GM12873 (cell line): ENCODE measurements at regions not wholly inside any gene's neighbourhood (a gene's known extent, or its start where the extent isn't known, plus 50 kb on each side); places are given as distances from the start of the nearest gene placed in this dataset.

Source experiments
- TF ChIP-seq, protein P1 (sequence below): IDR thresholded peaks from 2 replicates; pipeline ENCODE4 v1.5.1; 2012; ENCODE audit warnings: low read depth, mild to moderate bottlenecking, moderate library complexity, low read length, control low read depth; ENCODE audit not compliant: insufficient read depth; ENCODE audit errors: missing control alignments

DNA sequence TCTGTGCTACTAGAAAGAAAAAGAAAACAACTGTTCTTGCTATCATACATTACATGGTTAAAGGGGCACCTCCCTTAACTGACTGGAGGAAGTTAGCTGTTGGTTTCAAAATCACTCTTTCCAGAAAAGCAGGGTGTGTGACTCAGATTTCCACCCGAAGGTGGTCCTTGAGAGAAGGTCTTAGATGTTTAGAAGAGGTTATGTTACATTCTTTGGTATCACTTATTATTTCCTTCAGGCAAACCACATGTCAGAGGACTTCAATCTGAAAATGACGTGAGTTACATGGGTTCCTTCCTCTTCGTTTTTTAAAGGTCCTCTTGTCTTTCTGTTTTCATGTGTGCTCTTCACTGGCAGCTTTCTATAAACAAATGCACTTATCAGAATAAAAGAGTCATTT is 307.9 kb upstream of the CBLB start:
- TF ChIP-seq, protein P1, sequence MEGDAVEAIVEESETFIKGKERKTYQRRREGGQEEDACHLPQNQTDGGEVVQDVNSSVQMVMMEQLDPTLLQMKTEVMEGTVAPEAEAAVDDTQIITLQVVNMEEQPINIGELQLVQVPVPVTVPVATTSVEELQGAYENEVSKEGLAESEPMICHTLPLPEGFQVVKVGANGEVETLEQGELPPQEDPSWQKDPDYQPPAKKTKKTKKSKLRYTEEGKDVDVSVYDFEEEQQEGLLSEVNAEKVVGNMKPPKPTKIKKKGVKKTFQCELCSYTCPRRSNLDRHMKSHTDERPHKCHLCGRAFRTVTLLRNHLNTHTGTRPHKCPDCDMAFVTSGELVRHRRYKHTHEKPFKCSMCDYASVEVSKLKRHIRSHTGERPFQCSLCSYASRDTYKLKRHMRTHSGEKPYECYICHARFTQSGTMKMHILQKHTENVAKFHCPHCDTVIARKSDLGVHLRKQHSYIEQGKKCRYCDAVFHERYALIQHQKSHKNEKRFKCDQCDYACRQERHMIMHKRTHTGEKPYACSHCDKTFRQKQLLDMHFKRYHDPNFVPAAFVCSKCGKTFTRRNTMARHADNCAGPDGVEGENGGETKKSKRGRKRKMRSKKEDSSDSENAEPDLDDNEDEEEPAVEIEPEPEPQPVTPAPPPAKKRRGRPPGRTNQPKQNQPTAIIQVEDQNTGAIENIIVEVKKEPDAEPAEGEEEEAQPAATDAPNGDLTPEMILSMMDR, result no peak

DNA sequence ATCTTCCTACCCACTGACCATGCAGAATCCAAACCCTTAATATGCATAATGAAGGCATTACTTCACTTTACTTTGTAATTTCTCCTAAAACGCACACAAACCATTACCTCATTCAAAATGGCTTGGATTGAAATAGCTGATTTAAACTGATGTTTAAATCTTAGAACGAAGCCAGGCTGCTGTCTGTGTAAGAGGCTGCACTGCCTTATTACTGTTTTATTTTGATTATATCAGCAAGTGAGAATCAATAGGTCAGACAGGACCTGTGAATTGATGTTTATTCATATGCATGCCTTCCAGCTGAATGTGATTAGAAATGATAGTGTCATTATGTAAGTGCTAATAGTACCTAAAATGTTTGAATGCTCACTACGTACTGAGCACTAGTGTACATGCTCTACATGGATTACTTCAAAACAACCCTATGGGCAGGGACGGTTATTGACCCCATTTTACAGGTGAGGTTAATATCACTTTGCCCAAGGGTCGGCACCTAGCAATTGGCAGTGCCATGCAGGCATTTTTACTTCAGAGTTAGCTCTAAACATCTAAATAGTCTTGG is 314.2 kb upstream of the CBLB start:
- TF ChIP-seq, protein P1, result no peak

DNA sequence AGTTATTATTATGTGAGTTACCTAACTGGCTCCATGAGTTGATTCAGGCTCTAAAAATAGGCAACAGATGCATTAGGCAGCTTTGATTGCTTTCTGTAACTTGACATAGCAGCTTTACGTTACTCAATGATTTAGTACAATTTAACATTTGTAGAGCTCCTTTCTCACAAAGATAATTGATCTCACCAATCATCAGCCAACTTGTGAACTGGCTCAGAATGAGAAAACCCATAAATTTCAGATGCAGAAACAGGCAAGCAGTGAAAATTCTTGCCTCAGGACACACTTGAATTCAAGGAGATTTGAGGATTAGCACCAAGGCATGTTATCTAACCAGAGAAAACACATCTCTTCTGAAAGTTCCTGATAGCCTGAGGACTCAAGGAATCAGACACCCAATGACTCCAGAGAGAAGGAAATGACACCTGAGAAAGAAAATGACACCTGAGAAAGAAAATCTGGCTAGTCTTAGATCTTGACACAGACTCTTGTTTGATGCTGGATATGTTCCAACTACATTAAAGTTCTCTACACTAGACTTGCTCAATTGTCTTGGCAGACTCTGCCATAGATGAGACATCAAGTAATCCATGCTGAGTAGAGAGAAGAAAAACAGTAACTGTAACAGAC is 315.1 kb upstream of the CBLB start:
- TF ChIP-seq, protein P1, result no peak

DNA sequence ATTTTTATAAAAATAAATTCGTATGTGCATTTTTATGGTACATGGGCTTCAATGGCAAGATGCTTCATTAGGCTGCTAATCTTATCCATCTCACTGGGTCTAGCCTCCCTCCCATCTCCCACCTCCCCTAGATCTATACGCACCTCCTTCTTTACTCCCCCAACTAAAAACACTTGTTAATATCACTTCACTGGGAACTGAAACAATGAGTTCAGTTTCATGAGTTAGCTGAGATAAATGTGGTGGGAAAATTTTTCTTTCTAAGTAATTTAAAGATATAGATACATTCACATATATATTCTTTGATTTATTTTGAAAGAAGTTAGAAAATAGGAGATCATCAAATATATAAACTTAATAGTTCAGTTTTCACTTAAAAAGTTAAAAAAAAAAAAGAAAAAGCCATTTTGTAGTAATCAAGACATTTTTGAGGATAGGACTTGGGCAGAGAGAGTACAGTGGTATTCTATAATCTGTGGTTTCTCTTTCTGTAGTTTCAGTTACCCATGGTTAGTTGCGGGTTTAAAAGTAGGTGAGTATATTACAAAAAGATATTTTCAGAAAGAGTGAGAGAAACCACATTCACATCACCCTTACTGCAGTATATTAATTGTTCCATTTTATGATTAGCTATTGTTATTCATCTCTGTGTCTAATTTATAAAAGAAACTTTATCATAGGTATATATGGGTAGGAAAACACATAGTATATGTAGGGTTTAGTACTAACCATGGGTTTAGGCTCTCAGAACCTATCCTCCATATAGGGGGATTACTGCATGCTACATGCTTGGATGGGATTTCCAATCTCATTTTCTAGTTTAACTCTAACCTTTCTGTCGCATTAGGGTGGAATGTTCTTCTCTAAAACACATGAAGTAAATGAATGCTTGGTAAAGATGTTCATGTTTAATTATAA is 316.0 kb upstream of the CBLB start:
- TF ChIP-seq, protein P1, result no peak

DNA sequence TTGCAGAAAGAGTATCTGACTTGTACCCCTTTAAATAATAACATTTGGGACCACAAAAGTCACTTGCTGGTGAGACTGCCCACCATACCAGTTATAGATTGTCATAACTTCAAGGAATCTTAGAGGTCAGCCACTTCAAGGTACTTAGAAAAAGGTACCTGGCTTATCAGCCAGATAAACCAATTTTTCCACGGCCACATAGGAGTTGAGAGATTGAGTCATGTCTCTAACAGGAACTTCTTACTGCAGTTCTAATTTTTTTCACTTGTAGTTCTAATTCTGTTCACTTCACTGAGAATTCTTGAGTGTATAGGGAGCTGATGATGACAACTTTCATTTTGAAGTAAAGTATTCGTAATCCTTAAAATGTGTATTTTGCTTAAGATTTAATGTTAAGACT is 317.1 kb upstream of the CBLB start:
- TF ChIP-seq, protein P1, result no peak

DNA sequence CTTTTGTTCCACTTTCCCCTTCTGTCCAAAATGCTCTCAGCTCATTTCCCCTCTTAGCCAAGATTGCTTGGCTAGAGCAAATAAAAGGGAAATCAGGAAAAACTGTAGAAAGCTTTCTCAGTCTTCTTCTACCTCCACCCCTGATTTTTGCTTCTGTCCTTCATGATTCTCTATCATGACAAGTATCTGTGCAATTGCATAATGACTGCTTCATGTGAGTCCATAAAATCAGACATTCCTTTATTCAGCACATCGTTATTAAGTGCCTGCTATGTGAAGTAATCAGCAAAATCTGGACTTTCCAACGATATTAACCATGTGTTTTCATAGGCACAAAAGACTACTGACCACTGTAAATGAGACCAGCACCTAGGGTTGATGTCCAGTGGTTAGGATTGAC is 321.5 kb upstream of the CBLB start:
- TF ChIP-seq, protein P1, result no peak

DNA sequence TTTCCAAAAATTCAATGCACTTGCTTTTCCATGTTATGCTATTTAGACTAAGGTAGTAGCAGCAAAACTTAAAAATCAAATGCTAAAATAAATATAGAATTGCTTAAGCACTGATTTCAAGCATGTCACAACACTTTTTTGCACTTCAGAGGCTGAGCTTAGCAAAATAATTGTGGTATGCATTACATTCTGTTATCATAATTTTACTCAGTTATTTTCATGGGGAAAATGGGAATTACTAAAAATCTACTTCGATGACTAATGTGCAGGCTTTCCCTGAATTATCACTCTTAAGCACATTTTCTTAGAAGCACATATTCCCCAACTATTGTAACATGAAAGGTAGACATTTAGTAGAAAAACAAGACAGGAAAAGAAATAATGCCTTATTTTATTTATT is 322.4 kb upstream of the CBLB start:
- TF ChIP-seq, protein P1, result no peak
